ENCODE measurements at regions not wholly inside any gene's neighbourhood (a gene's known extent, or its start where the extent isn't known, plus 50 kb on each side); places are given as distances from the start of the nearest gene placed in this dataset.
A peak's percentile ranks its signal among the peaks of the same experiment; 100 is the strongest.

- no peak overlapping the region for H3K9ac ChIP-seq (ENCODE audit: low read length)
These were observed 220.1 kb downstream of the PIK3R1 start for GRCh38 chr5:68435611-68436010.

More at GRCh38 chr5:68435611-68436010, 220.1 kb downstream of the PIK3R1 start:
- WGBS (ENCODE audit: insufficient coverage) = no CpG with 5 or more reads among the region's 1 CpG
- H3K79me2 ChIP-seq (ENCODE audit: control insufficient read depth, insufficient read depth, low read length) = no peaks in the 10 kb centered on the region
- POLR2A ChIA-PET = interaction anchor here (0.6 kb wide), 1 partner anchor 801 kb away, joined by 13 read pairs; no protein-coding TSS in a partner anchor
- ATAC-seq (ENCODE audit: low read depth) = peak; percentile 18
- peak overlapping the region; percentile 24 for H2AFZ ChIP-seq (ENCODE audit: insufficient read depth, low read depth, low read length, poor library complexity, severe bottlenecking)
- H3K9me3 ChIP-seq (ENCODE audit: control extremely low read depth in 1 of 3, control insufficient read depth in 2 of 3, insufficient read depth in 1 of 3, low read length in 2 of 3) = no peaks in the 10 kb centered on the region
- peak overlapping the region; percentile 58 for H3K4me2 ChIP-seq (replicated peaks; ENCODE audit: low read depth, low read length, poor library complexity, severe bottlenecking)
- no peaks in the 10 kb centered on the region for H3K27me3 Mint-ChIP-seq
- H4K20me1 ChIP-seq (ENCODE audit: control insufficient read depth, insufficient read depth, low read length, poor library complexity, severe bottlenecking) = no peaks in the 10 kb centered on the region
- no peak overlapping the region for H3K4me3 ChIP-seq (ENCODE audit: control extremely low read depth in 1 of 5, extremely low read depth in 1 of 5, insufficient read depth in 1 of 5, low read depth in 2 of 5, low read length in 4 of 5)
- peak; percentile 68 for DNase-seq
- H3K4me1 Mint-ChIP-seq = peaks cover 33% of the 10 kb centered on the region
- peak overlapping the region; percentile 27 to 53 for H3K27ac ChIP-seq (ENCODE audit: low read length in 2 of 2)
- peak overlapping the region; percentile 52 for H3K4me3 Mint-ChIP-seq
- no peaks in the 10 kb centered on the region for H3K27me3 ChIP-seq (replicated peaks in 1 of 4; ENCODE audit: control extremely low read depth in 1 of 4, control insufficient read depth in 3 of 4, insufficient read depth in 4 of 4, low read length in 3 of 4)
- H3K27ac Mint-ChIP-seq = peak overlapping the region; percentile 82
- H3K4me1 ChIP-seq (ENCODE audit: control insufficient read depth in 2 of 2, insufficient read depth in 2 of 2, low read length in 2 of 2) = peaks cover 28 to 30% of the 10 kb centered on the region in 2 donors
- CTCF ChIA-PET = interaction anchor here (2.6 kb wide), 1 partner anchor 149 kb away, joined by 9 read pairs; no protein-coding TSS in a partner anchor
- no peaks in the 10 kb centered on the region for H3K36me3 ChIP-seq (replicated peaks in 1 of 2; ENCODE audit: control extremely low read depth in 1 of 2, control insufficient read depth in 1 of 2, extremely low read depth in 1 of 2, insufficient read depth in 2 of 2, low read length in 1 of 2)
- intact Hi-C loops (cut with micrococcal nuclease) = loop anchor here (10.0 kb wide), 1 partner anchor 1241 kb away; the partner anchor contains the start of gene CD180
- no peaks in the 10 kb centered on the region for H3K9me3 Mint-ChIP-seq (ENCODE audit: insufficient read depth)
- TF ChIP-seq CTCF (IDR thresholded peaks at IDR 0.05) = no peak
- TF ChIP-seq EZH2 (IDR thresholded peaks at IDR 0.05; ENCODE audit: borderline replicate concordance, insufficient read depth, low read depth, low read length, poor library complexity, severe bottlenecking) = no peak
